ENCODE measurements at regions not wholly inside any gene's neighbourhood (a gene's known extent, or its start where the extent isn't known, plus 50 kb on each side); places are given as distances from the start of the nearest gene placed in this dataset.
"Not testable (repeated sequence)": the region's sequence is repeated elsewhere in the genome, so short reads cannot be mapped to it uniquely, and the experiment has no call there.

DNA sequence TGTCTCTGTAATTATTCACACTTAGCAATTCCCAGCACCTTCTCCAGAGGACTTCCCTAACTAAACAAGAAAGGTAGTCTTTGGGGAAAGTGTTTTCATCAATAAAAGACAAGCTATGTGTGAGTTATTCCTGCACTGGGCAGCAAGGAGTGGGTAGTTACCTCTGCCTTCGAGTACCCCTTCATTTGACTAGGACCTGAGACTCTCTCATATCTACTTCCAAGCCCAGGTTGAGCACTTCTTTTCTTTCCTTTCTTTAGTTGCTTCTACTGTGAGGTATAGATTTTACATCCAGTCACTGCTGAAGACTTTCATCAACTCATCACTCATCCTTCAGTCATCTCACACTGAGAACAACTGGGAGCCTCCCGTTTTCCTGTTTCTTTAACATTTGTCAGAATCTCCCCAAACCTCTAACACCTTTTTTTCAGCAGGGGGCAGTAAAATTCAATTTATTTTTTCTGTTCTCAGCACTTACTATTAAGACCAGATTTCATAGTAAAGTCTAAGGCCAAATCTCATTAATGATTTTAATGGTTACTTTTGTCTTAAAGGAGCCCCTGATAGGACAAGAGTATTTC is 80.1 kb upstream of the PRSS1 start:
- no peaks in the 10 kb centered on the region for H3K27me3 ChIP-seq (ENCODE audit: control insufficient read depth, insufficient read depth, low read length)
- no CpG with 5 or more reads among the region's 2 CpGs for WGBS (ENCODE audit: insufficient coverage)
- no peak for DNase-seq
- H3K4me3 ChIP-seq (ENCODE audit: low read length): no peak overlapping the region
- H3K36me3 ChIP-seq (ENCODE audit: control insufficient read depth, insufficient read depth, low read length): no peaks in the 10 kb centered on the region
- no peaks in the 10 kb centered on the region for H3K4me1 ChIP-seq (ENCODE audit: control insufficient read depth, insufficient read depth, low read length)
- H3K27ac ChIP-seq (ENCODE audit: low read length): no peak overlapping the region
- no peaks in the 10 kb centered on the region for H3K9me3 ChIP-seq (replicated peaks; ENCODE audit: control insufficient read depth, low read depth, low read length)

DNA sequence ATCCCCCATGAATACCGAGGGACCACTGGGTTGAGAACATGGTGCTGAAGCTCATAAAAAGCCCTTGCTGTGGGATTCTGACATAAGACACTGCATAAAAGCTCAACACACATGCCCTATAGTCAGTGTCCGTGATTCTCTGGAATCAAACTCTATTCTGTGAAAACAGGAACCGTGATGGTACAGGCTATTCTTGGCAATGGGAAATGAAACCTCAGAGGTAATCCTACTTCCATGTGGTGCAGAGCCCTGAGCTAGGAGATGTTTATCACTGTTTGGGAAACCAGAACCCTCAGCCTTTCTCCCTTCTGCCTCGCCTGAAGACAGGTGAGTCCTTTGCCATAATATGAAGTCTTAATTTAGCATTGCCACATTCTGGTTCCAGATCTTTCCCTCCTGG is 80.8 kb upstream of the PRSS1 start:
- no peak overlapping the region for H3K4me3 ChIP-seq (ENCODE audit: low read length)
- H3K9me3 ChIP-seq (replicated peaks; ENCODE audit: control insufficient read depth, low read depth, low read length): no peaks in the 10 kb centered on the region
- DNase-seq: peak; percentile 34
- no peaks in the 10 kb centered on the region for H3K36me3 ChIP-seq (ENCODE audit: control insufficient read depth, insufficient read depth, low read length)
- H3K27me3 ChIP-seq (ENCODE audit: control insufficient read depth, insufficient read depth, low read length): no peaks in the 10 kb centered on the region
- WGBS (ENCODE audit: insufficient coverage): no CpG with 5 or more reads among the region's 4 CpGs
- no peaks in the 10 kb centered on the region for H3K4me1 ChIP-seq (ENCODE audit: control insufficient read depth, insufficient read depth, low read length)
- H3K27ac ChIP-seq (ENCODE audit: low read length): no peak overlapping the region

DNA sequence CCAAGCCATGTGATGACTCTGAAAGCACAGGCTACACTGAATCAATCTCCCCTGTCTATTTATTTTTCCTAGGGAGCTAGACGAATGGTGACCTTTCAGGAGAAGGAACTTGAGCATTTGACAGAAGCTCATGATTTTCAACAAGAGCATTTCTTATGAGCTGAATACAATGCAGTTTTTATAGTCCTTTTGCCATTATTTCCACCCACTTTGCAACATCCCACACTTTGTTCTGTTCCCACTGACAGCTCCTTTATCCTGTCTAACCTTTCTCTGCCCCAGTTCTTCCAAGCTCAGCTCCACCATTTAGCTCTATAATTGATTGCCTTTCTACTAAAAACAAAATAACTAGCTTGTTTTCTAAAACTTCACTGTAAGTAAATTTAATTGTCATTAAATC is 91.9 kb upstream of the PRSS1 start:
- no peaks in the 10 kb centered on the region for H3K9me3 ChIP-seq (replicated peaks; ENCODE audit: control insufficient read depth, low read depth, low read length)
- H3K4me1 ChIP-seq (ENCODE audit: control insufficient read depth, insufficient read depth, low read length): no peaks in the 10 kb centered on the region
- H3K27ac ChIP-seq (ENCODE audit: low read length): no peak overlapping the region
- no peaks in the 10 kb centered on the region for H3K36me3 ChIP-seq (ENCODE audit: control insufficient read depth, insufficient read depth, low read length)
- H3K27me3 ChIP-seq (ENCODE audit: control insufficient read depth, insufficient read depth, low read length): no peaks in the 10 kb centered on the region
- no peak for DNase-seq
- WGBS (ENCODE audit: insufficient coverage): no CpG with 5 or more reads among the region's 1 CpG
- H3K4me3 ChIP-seq (ENCODE audit: low read length): no peak overlapping the region

DNA sequence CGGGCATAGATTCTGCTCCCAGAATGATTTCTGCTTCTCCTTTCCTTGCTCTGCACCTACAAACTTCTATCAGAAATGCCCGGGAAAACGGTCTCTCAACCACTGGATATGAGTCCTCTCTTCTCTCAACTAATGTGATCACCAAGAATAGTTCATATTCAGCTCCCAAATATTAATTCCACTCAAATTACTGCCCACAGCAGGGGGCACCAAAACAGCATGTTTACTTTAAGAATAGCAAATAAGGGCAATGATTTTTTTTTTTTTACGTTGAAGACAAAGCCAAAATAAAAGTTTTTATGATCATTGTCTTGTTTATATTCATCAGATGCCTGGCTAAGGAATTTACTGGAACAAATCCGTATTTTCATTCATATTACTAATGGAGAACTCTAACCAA is 94.9 kb upstream of the PRSS1 start:
- no peaks in the 10 kb centered on the region for H3K4me1 ChIP-seq (ENCODE audit: control insufficient read depth, insufficient read depth, low read length)
- no peak overlapping the region for H3K4me3 ChIP-seq (ENCODE audit: low read length)
- 77% methylated on average over 3 of the region's 5 CpGs for WGBS (ENCODE audit: insufficient coverage)
- no peaks in the 10 kb centered on the region for H3K36me3 ChIP-seq (ENCODE audit: control insufficient read depth, insufficient read depth, low read length)
- no peak overlapping the region for H3K27ac ChIP-seq (ENCODE audit: low read length)
- no peaks in the 10 kb centered on the region for H3K27me3 ChIP-seq (ENCODE audit: control insufficient read depth, insufficient read depth, low read length)
- DNase-seq: no peak
- H3K9me3 ChIP-seq (replicated peaks; ENCODE audit: control insufficient read depth, low read depth, low read length): no peaks in the 10 kb centered on the region

DNA sequence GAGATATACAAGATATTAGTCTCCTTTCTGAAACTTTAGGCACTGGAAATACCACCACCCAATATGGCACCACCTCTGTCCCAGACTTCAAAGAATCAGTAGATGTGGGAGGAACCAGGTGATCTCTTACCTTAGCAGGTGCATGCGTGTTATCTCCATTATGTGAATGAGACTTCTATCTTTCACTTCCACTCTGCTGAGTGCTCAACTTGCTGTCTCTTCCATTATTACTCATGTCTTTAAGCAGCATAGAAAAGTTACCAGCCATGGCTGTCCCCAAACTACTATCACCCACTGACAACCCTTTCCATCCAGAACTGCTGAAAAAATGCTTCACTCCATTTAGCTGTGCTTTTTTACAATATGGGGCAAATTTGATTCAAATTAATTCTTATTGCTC is 101.5 kb upstream of the PRSS1 start:
- no peak for DNase-seq
- Histone ChIP-seq H3K36me3 (ENCODE audit: control insufficient read depth, insufficient read depth, low read length) (no peaks in the 10 kb centered on the region), H3K27ac (ENCODE audit: low read length) (no peak overlapping the region), H3K9me3 (replicated peaks; ENCODE audit: control insufficient read depth, low read depth, low read length) (no peaks in the 10 kb centered on the region), H3K4me3 (ENCODE audit: low read length) (no peak overlapping the region), H3K4me1 (ENCODE audit: control insufficient read depth, insufficient read depth, low read length) (no peaks in the 10 kb centered on the region), H3K27me3 (ENCODE audit: control insufficient read depth, insufficient read depth, low read length) (no peaks in the 10 kb centered on the region)
- no CpG with 5 or more reads among the region's 1 CpG for WGBS (ENCODE audit: insufficient coverage)

DNA sequence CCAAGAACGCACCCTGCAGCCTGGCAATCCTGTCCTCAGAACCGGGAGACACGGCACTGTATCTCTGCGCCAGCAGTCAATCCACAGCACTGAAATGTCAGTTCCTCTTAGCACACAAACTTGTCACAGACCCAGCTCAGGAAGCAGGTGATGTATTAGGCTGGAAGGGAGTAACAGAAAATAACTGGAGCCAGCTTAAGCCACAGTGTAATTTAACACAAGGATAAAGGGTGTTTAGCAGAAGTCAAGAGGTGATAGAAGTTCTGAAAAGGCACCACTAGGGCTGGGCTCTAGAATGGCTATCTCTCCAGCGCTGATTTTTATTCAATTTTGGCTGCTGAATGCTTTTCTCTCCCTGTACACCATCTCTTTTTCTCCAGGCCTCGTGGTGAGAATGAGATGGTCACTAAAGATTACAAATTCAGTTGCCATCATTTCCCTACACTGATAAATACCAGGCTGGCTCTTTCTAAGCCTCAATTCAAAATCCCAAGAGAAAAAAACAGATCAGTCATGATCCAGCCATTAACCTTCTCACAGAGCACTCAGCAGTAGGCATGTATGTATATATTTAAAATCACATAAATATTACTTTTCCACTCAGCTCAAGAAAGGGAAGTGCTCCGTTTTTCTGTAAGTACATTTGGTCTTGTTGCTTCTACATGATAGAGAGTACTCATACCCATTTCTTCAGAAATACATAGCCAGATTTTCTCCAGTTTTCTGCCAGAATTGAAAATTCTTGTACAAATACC is 102.7 kb upstream of the PRSS1 start:
- H3K4me1 ChIP-seq (ENCODE audit: control insufficient read depth, insufficient read depth, low read length): no peaks in the 10 kb centered on the region
- no peaks in the 10 kb centered on the region for H3K9me3 ChIP-seq (replicated peaks; ENCODE audit: control insufficient read depth, low read depth, low read length)
- no peak for DNase-seq
- 67% methylated on average over 1 of the region's 7 CpGs for WGBS (ENCODE audit: insufficient coverage)
- no peak overlapping the region for H3K4me3 ChIP-seq (ENCODE audit: low read length)
- H3K27ac ChIP-seq (ENCODE audit: low read length): no peak overlapping the region
- no peaks in the 10 kb centered on the region for H3K27me3 ChIP-seq (ENCODE audit: control insufficient read depth, insufficient read depth, low read length)
- no peaks in the 10 kb centered on the region for H3K36me3 ChIP-seq (ENCODE audit: control insufficient read depth, insufficient read depth, low read length)

DNA sequence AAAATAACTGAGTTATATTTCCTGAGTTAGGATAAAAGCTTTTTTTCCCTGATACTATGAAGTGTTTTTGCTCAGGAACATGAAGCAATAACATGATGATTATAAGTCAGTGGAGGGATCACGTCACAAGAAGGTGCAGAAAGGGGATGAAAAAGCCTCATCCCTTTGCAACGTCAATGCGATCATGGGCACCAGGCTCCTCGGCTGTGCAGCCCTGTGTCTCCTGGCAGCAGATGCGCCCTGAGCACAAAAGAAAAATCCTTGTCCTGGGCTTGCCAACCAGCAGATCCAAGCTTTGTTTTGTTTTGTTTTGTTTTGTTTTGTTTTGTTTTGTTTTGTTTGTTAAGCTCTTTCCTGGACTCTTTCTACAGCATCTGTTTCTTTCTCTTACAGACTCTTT is 103.5 kb upstream of the PRSS1 start:
- Histone ChIP-seq H3K4me3 (ENCODE audit: low read length) (no peak overlapping the region), H3K36me3 (ENCODE audit: control insufficient read depth, insufficient read depth, low read length) (no peaks in the 10 kb centered on the region), H3K4me1 (ENCODE audit: control insufficient read depth, insufficient read depth, low read length) (no peaks in the 10 kb centered on the region), H3K27me3 (ENCODE audit: control insufficient read depth, insufficient read depth, low read length) (no peaks in the 10 kb centered on the region), H3K27ac (ENCODE audit: low read length) (no peak overlapping the region), H3K9me3 (replicated peaks; ENCODE audit: control insufficient read depth, low read depth, low read length) (no peaks in the 10 kb centered on the region)
- 47% methylated on average over 2 of the region's 5 CpGs for WGBS (ENCODE audit: insufficient coverage)
- no peak for DNase-seq

DNA sequence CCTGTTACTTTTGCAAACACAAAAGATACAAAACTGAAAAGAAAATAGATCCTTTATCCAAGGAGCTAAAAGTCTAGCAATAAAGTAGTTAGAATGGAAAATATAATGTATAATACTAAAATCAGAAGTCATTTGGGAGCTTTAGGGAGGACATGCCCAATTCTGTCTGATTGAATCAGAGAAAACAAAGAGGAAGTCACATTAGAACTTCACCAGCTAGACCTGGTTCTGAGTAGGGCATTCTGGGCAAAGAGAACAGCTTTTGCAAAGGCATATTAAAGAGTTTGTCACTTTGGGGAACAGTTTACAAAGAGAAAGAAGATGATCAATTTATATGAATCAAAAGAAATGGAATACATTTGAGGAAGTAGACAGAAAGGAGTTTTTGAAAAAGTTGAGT is 107.0 kb upstream of the PRSS1 start:
- no peaks in the 10 kb centered on the region for H3K4me1 ChIP-seq (ENCODE audit: control insufficient read depth, insufficient read depth, low read length)
- H3K36me3 ChIP-seq (ENCODE audit: control insufficient read depth, insufficient read depth, low read length): no peaks in the 10 kb centered on the region
- no peak overlapping the region for H3K4me3 ChIP-seq (ENCODE audit: low read length)
- H3K27ac ChIP-seq (ENCODE audit: low read length): no peak overlapping the region
- no peaks in the 10 kb centered on the region for H3K27me3 ChIP-seq (ENCODE audit: control insufficient read depth, insufficient read depth, low read length)
- no peaks in the 10 kb centered on the region for H3K9me3 ChIP-seq (replicated peaks; ENCODE audit: control insufficient read depth, low read depth, low read length)
- no peak for DNase-seq

DNA sequence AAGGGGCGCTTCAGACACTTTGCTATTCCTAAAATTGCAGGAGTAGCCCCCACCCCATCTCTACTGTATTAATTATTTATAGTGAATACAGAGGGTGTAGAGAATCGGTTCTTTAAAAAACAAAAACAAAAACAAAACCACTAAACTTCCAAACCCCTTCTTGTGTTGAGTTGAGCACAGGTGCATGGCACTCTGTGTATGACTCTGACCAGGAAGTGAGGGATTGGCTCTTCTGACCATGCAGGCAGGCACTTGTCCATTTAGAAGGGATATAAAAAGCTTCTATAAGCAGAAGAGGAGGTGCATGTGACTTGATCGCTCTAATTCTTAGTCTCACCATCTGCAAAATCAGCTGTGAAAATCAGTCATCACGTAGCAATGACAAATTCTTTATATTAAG is 108.0 kb upstream of the PRSS1 start:
- not testable (repeated sequence) for H3K27ac ChIP-seq (ENCODE audit: low read length); H3K4me1 ChIP-seq (ENCODE audit: control insufficient read depth, insufficient read depth, low read length); H3K36me3 ChIP-seq (ENCODE audit: control insufficient read depth, insufficient read depth, low read length); H3K27me3 ChIP-seq (ENCODE audit: control insufficient read depth, insufficient read depth, low read length); H3K4me3 ChIP-seq (ENCODE audit: low read length); H3K9me3 ChIP-seq (replicated peaks; ENCODE audit: control insufficient read depth, low read depth, low read length); DNase-seq
- WGBS (ENCODE audit: insufficient coverage): 76% methylated on average over 2 of the region's 4 CpGs

DNA sequence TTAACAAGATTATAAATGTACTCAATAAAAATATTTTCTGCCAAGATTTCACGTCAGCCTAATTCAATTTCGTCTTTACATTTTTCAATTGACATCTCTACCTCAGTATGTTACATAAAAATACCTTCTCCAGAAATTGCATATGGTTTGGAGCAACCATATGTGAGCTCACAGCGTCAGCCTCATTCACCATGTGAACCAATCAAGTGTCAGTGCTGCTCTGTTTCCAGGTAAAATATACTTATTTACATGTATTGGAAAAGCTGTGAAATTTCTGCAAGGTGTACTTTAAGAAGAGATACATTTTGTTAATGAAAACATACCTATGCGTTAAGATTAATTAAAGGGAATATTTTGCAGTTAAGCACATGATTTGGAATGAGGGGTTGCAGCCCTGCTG is 110.7 kb upstream of the PRSS1 start:
- no CpG with 5 or more reads among the region's 4 CpGs for WGBS (ENCODE audit: insufficient coverage)
- no peaks in the 10 kb centered on the region for H3K27me3 ChIP-seq (ENCODE audit: control insufficient read depth, insufficient read depth, low read length)
- no peak for DNase-seq

DNA sequence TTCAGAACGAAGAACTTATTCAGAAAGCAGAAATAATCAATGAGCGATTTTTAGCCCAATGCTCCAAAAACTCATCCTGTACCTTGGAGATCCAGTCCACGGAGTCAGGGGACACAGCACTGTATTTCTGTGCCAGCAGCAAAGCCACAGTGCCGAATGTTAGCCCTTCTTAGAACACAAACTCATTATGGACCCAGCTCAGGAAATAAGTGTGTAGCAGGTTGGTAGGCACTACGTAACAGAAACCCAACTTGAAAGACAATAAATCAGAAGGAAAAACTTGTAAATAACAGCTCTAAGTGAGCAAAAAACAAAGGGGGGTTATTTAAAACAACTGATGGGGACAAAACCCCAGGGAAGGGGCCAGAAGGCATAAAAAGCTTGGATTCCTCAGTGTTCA is 112.0 kb upstream of the PRSS1 start:
- Histone ChIP-seq H3K4me1 (ENCODE audit: control insufficient read depth, insufficient read depth, low read length) (no peaks in the 10 kb centered on the region), H3K9me3 (replicated peaks; ENCODE audit: control insufficient read depth, low read depth, low read length) (no peaks in the 10 kb centered on the region), H3K36me3 (ENCODE audit: control insufficient read depth, insufficient read depth, low read length) (no peaks in the 10 kb centered on the region), H3K27ac (ENCODE audit: low read length) (no peak overlapping the region), H3K4me3 (ENCODE audit: low read length) (no peak overlapping the region), H3K27me3 (ENCODE audit: control insufficient read depth, insufficient read depth, low read length) (no peaks in the 10 kb centered on the region)
- WGBS (ENCODE audit: insufficient coverage): no CpG with 5 or more reads among the region's 5 CpGs
- DNase-seq: no peak

More for the DNA sequence above, 110.7 kb upstream of the PRSS1 start:
- no peaks in the 10 kb centered on the region for H3K9me3 ChIP-seq (replicated peaks; ENCODE audit: control insufficient read depth, low read depth, low read length)
- no peaks in the 10 kb centered on the region for H3K36me3 ChIP-seq (ENCODE audit: control insufficient read depth, insufficient read depth, low read length)
- no peaks in the 10 kb centered on the region for H3K4me1 ChIP-seq (ENCODE audit: control insufficient read depth, insufficient read depth, low read length)
- H3K4me3 ChIP-seq (ENCODE audit: low read length): no peak overlapping the region
- H3K27ac ChIP-seq (ENCODE audit: low read length): no peak overlapping the region

Measured in muscle of leg (tissue), 3 donors.